Middle frontal gyrus (tissue), 1 donor: ENCODE measurements at regions not wholly inside any gene's neighbourhood (a gene's known extent, or its start where the extent isn't known, plus 50 kb on each side); places are given as distances from the start of the nearest gene placed in this dataset.
"Not testable (repeated sequence)": the region's sequence is repeated elsewhere in the genome, so short reads cannot be mapped to it uniquely, and the experiment has no call there.

ENCODE experiments used
- DNase-seq: peaks from one replicate; pipeline ENCODE4 v3.0.0-alpha.2; 2015; ENCODE audit warnings: low spot score; ENCODE audit errors: extremely low spot score

DNA sequence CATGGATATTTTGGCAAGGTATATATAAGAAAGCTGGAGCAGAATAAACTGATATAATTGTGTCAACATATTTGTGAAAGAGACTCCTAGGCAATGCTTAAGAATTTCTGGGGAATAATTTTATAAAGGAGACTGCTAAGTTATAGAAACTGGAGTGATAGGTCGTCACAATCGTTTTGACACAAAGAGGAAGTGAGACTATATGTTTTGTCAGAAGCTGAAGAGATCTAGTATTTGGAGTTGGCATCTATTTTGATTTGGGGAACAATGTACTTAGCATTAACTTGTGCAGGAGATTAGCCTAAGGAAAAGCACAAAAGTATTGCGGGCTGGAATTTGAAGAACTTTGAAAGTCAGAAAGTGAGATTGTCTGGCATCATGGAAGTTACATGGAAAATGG lies 582.5 kb downstream of the TAF11L14 start:
- no peak for DNase-seq

DNA sequence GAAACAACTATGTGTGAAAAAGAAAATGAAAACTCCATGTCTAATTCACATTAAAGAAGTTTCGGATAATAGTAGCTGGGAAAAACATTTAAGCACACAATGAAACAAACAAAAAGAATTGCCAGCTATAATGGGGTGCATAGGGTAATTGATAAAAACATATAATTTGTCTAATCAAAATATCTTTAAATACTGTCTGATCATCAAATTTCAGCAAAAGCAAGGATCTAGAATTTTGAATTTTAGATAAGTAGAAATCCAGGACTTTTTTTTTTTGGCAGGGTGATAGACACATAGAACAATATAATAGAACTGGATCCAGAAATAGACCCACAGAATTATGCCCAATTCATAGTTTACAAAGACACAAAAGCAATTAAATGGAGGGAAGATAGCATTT lies 585.0 kb downstream of the TAF11L14 start:
- DNase-seq: no peak

DNA sequence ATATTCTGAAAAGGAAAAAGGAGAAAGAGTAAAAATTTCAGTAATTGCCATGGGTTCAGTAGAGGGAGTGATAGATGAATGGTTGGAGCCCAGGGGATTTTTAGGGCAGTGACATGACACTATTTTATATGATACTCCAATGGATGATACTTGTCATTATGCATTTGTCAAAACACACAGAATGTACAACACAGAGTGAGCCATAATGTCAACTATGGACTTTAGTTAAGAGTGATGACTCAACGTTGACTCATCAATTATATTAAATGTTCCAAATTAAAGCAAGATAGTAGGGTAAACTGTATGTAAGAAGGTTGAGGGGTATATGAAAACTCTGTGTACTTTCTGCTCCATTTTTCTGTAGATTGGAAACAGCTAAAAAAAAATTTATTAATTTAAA lies 586.4 kb downstream of the TAF11L14 start:
- no peak for DNase-seq

DNA sequence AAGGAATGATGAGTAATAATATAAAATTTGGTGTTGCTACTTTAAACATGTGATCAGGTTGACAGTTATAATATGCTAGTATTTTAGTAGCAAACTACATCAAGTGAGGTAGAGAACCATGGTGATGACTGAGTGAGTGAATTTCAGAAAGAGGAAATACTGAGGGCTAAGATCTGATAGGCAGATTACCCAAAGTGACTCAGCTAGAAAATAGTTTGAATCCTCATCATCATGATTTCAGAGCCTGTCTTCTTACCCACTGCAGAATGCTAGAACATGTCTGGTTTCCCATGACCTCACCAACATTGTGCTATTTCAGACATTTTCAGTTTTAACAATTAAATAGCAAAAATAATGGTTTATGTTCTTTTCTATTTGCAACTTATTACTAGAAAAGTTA lies 602.1 kb downstream of the TAF11L14 start:
- no peak for DNase-seq

DNA sequence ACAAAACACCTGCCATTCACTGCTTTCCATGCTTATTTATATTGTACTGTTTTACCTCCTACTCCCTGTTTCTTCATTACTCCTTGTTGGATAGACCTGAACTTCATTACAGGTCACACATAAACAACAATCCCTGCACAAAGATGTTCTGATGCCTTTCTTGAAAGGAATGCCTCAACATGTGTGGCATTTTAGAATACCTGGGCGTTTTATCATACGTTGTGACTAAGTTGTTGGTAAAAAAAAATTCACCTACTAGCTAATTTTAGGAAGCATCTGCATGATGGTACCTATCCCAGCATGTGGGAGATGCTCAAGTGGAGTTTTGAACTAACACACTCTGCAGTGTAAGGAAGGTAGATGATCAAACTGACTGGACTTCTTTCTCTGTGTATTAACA lies 604.1 kb downstream of the TAF11L14 start:
- no peak for DNase-seq

DNA sequence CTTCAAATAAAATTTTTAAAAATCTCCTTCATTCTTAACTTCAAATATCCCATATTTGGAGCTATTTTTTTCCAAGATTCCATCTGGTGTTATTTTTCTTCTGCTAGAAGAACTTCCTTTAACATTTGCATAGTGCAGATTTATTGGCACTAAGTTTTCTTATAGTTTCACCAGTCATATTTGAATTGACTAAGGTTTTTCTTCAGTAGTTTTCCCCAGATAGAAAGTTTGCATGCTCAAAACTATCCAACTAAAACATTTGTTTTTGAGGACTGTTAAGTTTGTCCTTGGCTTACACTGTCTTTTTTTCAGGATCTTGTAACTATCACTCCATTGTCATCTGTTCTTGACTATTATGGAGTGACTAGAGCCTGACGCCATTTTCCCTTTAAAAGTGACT lies 606.7 kb downstream of the TAF11L14 start:
- no peak for DNase-seq

DNA sequence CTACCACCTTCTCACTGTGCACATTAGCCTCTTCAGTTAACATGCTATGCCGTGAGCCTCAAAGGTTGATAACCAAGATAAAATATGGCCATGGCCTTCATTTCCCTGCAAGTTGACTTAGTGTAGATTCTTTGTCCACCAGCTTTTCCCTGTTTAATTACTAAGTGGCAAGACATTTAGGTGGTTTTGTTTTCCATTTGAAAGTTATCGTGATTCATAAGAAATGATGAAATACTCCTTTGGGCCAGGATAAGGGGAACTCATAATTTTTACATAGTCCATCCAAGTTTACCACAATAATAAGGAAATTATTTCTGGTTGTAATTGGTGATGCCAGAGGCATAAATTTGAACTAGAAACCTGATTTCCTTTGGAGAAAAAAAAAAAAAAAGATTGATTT lies 609.6 kb downstream of the TAF11L14 start:
- DNase-seq: no peak

DNA sequence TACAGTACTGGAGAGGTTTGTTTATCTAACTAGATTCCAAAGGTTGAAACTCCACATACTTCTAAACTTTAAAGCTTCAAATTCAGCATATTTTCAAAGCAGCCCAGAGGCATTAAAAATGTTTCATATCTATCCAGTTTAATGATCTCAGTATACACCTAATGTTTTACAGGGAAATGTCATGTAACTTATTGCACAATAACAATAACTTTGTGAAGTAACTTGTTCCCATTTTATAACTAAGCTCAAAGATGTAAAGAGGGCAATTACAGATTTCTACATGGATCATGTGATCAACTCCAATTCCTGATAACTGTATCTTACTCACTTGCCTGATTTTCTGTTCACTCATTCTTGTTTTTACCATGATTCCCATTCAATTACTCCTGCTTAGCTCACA lies 610.0 kb downstream of the TAF11L14 start:
- DNase-seq: no peak

DNA sequence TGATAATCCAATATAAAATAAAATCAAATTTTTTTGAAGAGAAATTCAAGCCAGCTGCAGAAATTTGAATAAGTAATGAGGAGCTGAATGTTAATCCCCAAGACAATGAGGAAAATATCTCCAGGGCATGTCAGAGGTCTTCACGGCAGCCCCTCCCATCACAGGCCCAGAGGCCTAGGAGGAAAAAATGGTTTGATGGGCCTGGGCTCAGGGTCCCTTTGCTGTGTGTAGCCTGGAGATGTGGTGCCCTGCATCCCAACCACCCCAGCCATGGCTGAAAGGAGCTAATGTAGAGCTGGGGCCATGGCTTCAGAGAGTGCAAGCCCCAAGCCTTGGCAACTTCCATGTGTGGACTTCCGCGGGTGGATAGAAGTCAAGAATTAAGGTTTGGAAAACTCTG lies 618.3 kb downstream of the TAF11L14 start:
- DNase-seq: no peak

DNA sequence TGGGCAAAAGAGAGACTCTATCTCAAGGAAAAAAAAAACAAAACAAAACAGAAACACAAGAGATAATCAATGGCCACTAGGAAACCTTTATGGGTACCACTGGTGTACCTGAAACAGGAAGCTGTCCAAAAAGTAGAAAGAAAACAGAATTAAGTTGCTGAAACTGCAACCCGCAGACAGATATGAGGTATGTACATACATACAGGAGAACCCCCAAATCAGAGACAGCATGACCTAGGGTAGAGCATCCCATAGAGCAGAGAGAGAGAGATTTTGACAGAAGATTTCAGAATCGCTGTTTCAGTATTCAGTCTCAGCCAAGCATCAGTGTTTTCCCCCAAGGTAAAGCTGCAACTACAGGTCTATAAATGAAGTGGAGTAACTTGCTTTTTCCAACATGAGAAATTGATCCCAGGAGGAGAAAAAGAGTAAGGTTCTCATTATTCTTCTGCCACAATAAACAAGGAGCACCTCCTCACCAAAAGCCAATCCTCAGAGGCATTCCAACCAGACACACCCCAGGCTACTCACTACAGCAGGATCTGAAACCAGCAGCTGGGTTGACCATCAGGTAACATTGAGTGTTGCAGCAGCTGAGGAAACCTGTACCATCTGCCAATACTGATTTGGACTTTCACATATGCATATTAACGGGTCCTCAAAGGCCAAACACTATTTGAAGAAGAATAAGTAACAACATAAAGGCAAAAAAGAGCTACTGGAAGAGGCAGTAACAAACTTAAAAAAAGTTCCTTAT lies 630.0 kb downstream of the TAF11L14 start:
- DNase-seq: no peak

DNA sequence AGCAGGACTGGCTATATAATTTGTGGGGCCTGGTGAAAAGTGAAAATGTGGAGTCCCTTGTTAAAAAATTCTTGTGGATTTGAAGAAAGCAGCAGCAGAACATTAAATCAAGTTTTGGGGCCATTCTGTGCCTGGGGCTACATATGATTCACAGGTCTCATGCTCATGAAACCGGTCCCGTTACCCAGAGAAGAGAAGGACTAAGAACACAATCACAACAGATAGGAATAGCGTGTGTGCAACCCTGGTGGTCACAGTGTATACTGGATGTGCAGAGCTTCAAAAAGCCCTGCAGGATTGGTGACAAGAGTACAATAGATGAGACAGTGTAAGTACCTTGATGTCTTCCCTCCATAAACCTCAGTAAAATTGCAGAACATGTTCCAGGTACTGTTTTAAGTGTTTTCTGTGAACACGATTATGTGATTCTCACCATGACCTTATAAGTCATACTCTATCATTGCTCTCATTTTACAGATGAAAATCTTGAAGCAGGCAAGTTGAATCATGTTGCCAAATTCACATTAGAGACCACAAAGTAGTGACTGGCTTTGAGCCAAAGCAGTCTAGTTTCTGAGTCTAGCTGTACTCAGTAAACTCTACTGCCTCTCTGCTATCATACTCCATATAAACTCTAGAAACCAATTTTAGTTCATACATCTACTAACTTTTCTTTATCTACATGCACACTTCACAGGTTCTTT lies 636.5 kb downstream of the TAF11L14 start:
- DNase-seq: no peak

DNA sequence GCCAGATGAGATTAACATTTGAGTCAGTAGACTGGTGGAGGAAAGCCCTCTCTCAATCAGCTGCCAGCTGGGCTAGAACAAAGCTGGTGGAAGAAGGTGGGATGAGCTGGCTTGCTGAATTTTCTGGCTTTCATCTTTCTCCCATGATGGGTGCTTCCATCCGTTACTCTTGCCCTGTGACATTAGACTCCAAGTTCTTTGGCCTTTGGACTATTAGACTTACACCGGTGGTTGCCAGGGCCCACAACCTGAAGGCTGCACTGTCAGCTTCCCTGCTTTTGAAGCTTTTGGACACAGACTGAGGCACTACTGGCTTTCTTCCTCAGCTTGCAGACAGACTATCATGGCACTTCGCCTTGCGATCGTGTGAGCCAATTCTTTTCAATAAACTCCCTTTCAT lies 642.7 kb downstream of the TAF11L14 start:
- no peak for DNase-seq

DNA sequence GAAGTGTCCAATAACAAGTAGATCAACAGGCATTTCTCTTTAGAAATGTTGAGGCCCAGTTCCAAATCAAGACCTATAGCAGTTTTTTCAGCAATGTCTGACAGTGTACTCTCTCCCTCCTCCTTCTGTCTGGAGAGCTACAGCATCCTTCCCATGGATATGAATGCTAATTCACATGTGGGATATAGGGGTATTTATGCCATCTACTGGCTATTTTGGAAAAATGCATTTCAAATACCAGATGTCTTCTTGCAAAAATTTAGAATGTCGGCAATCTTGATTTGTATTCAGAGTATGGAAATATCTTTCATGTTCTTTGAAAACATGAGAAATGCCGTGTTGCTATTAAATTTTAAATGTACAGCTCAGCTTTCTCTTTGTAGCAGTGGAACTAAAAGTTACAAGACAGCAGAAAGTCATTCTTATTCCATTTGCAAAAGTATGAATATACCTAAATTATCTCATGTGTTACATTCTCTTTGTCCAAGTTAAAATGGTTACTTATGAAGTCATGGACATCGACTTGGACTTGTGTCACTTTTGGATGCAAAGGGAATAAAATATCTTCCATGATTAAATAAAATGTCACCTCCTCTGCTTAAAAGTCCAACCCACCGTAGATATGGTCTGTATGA lies 647.8 kb downstream of the TAF11L14 start:
- DNase-seq: no peak

DNA sequence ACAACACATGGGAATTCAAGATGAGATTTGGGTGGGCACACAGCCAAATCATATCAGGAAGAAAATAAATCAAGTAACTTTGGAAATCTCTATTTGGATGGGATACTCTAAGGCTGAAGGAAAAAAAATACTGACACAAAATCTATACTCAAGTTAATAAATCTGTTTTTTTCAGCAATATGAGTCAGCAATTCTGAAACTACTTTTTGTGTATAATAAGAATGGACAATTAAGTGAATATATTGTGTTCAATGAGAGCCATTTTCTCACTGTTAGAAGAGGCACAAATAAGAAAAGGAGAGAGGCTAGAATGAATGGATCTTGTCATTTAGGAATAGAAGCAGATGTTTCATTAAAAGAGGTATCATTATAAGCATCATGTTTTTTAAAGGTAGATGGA lies 651.0 kb downstream of the TAF11L14 start:
- no peak for DNase-seq

DNA sequence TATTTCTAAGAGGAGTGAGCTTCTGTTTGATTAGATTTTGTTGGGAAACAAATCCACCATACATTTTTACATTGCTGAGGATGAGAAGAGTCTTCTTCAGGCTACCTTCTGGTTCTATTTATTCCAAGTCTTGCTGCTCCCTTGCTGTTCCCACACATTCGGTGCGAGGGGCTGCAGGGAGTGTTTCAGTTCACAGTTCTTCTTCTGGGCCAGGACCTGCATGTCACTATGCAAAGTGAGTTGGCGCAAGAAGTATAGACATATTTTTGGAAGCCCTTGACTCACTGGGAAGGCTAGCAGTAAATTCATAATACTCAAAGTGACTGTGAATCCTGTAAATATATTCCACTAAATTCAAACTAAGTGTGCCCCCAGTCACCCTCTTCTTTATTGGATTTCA lies 657.9 kb downstream of the TAF11L14 start:
- no peak for DNase-seq

DNA sequence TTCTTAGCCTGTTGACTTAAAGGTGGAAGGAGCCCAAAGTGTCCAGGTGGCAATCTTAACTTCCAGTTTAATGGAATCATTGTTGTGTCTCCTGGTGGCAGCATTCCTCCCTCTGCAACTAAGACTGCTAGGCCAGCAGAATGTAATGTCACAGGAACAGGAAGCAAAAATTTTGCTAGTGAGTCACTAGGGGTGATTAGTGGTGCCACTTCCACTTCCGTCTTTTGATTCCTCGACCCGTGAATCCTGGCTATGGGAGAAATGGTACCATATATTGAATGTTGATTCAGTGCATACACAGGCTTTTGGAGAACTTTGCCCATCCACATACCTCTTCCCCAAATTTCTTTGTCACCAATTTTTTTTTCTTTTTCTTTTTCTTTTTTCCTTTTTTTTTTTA lies 661.4 kb downstream of the TAF11L14 start:
- DNase-seq: not testable (repeated sequence)

DNA sequence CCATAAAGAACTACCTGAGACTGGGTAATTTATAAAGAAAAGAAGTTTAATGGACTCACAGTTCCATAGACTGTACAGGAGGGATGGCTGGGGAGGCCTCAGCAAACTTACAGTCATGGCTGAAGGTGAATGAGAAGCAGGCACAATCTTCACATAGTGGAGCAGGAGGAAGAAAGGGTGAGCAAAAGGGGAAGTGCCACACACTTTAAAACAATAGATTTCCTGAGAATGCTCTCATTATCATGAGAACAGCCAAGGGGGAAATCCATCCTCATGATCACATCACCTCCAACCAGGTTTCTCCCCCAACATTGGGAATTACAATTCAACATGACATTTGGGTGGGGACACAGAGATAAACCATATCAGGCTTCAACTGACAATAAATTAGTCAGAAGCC lies 664.9 kb downstream of the TAF11L14 start:
- DNase-seq: no peak

DNA sequence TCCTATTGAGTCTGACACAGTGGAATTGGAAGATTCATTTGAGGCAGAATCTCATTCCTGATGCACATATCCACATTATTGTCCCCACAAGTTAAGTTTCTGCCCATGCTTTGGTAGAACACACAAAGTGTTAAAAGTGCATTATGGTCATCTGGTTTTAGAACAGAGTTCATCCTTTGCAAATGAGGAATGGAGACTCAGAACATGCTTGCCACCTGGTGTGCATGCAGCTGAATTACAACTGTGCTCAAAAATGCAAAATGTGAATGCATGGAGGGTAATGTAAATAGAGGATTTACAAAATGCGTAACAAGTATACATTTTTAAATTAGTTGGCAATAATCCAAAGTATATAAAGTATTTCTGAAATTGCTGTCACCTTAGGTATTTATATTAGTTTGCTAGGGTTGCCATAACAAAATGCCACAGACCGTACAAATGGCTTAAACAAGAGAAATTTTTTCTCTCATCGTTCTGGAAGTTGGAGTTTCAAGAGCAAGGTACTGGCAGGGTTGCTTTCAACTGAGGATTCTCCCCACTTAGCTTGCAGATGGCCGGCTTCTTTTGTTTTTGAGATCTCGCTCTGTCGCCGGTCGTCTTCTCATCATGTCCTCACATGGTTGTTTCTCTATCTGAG lies 671.1 kb downstream of the TAF11L14 start:
- no peak for DNase-seq

DNA sequence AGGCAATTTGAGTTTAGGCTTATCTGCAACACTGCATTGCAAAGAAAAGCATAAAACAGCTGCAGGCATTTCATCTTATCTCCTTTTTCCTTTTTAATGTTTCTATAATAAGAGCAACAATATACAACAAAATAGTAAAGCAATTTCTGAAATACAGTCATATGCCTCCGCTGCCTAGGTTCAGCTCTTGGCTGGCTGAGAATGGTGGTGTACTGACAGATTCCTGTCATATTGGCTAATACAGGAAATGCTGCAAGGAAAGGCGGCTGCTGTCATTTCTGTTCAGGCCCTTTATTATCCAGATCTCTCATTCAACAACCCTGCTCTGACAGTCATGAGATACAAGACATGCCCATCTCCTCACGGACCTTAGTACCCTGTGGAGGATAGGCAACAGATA lies 677.0 kb downstream of the TAF11L14 start:
- no peak for DNase-seq

DNA sequence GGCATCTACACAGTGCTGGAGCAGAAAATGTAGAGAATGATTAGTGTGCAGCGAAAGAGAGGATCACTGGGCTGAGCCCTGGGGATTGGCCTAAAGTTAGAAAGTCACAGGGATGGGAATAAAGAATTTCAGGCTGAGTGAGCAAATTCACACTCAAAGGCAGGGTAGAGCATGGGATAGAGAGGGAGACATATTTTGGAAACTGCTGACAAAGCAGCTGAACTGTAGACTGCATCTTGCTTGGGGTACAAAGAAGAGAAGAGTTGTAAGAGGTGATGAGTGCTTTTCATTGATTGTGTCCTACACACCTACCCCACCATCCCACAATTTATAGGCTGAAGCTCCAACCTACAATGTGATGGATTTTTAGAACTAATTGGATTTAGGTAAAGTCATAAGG lies 677.8 kb downstream of the TAF11L14 start:
- no peak for DNase-seq

DNA sequence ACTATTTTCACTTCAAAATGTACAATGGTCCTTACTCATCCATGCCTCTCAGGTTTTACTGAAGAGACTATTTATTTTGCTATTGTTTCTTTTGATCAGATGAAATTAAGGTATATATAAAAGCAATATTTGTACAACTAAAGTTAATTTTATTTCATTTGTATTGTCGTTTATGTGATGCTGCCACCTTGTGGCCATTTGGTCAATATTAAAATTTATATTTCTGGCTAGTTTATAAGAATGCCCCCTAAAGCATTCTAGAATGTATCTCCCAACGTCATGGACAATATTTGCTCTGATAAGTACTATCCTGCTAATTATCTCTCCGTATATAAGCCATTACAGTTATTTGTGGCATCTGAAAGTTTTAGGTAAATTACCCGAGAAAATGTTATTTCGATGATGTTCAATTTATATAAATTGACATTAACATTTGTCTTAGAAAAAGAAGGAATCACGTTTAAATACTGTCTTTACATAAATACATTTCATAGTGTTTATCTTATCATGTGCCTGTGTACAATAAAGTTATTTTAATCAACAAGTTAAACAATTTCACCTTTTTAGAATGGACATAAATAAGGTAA lies 680.0 kb downstream of the TAF11L14 start:
- no peak for DNase-seq
